ENCODE measurements at regions not wholly inside any gene's neighbourhood (a gene's known extent, or its start where the extent isn't known, plus 50 kb on each side); places are given as distances from the start of the nearest gene placed in this dataset.

GRCh38 chr6:47413752-47414422 is 63.7 kb upstream of the CD2AP start:
- TF ChIP-seq HDAC6 (IDR thresholded peaks at IDR 0.05; ENCODE audit: unreplicated experiment) (no peak), SREBF2 (IDR thresholded peaks at IDR 0.05; ENCODE audit: low read length) (no peak), RUNX3 (IDR thresholded peaks at IDR 0.05; ENCODE audit: low read length) (no peak), POLR2A (IDR thresholded peaks at IDR 0.05; ENCODE audit: low read depth, low read length) (no peak), ZBED1 (IDR thresholded peaks at IDR 0.05; ENCODE audit: borderline replicate concordance) (0 out of 2 replicates have a peak, but pooled peaks have one; percentile 16), ZBTB11 (CRISPR knock-in tag; IDR thresholded peaks at IDR 0.05) (no peak), EZH2 (IDR thresholded peaks at IDR 0.05; ENCODE audit: borderline replicate concordance, control insufficient read depth, low read depth, low read length) (no peak), TAF1 (IDR thresholded peaks at IDR 0.05; ENCODE audit: borderline replicate concordance, low read depth, low read length) (no peak), TARDBP (IDR thresholded peaks at IDR 0.05; ENCODE audit: borderline replicate concordance) (no peak)
- TF ChIP-seq, protein P1, sequence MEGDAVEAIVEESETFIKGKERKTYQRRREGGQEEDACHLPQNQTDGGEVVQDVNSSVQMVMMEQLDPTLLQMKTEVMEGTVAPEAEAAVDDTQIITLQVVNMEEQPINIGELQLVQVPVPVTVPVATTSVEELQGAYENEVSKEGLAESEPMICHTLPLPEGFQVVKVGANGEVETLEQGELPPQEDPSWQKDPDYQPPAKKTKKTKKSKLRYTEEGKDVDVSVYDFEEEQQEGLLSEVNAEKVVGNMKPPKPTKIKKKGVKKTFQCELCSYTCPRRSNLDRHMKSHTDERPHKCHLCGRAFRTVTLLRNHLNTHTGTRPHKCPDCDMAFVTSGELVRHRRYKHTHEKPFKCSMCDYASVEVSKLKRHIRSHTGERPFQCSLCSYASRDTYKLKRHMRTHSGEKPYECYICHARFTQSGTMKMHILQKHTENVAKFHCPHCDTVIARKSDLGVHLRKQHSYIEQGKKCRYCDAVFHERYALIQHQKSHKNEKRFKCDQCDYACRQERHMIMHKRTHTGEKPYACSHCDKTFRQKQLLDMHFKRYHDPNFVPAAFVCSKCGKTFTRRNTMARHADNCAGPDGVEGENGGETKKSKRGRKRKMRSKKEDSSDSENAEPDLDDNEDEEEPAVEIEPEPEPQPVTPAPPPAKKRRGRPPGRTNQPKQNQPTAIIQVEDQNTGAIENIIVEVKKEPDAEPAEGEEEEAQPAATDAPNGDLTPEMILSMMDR (IDR thresholded peaks at IDR 0.05 in 2 of 3, conservative IDR thresholded peaks at IDR 0.05 in 1 of 3; ENCODE audit: control insufficient read depth in 2 of 3, extremely low read depth in 1 of 3, insufficient read depth in 1 of 3, low read depth in 3 of 3, low read length in 3 of 3) = peak; percentile 75 to 94 (median 89); a peak in 5 of 6 replicates
